ENCODE measurements at regions not wholly inside any gene's neighbourhood (a gene's known extent, or its start where the extent isn't known, plus 50 kb on each side); places are given as distances from the start of the nearest gene placed in this dataset.
"Not testable (repeated sequence)": the region's sequence is repeated elsewhere in the genome, so short reads cannot be mapped to it uniquely, and the experiment has no call there.

DNA sequence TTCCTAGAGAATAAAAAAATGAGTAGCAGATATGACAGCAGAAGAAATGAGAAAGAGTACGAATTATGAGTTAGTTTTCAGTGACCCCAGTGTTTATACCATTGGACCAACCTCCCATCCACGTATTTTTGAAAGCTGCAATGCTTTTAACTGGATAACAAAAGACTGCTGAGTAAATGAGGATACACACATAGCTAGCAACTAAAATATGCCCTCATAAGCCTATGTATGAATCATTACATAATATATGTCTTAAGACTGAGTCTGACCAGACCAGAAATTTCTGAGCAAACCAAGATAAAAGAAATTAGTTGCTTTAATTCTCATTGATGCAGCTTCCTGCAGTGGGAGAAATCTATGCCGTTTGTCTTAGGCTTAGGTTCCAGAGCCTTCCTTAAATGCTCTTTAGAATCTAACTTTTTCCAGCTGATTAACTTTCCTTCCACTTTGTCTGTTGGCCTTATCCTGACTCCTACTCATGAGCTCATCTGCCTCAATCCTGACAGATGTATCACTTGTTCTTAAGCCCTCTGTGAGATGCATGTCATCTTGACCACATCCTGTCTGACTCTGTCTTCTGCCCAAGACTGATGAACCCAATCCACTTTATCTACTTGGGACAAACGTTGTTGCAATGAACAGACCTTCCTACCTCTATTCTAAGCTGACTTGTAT is 301.4 kb upstream of the AADAT start:
- DNase-seq, result no peak

DNA sequence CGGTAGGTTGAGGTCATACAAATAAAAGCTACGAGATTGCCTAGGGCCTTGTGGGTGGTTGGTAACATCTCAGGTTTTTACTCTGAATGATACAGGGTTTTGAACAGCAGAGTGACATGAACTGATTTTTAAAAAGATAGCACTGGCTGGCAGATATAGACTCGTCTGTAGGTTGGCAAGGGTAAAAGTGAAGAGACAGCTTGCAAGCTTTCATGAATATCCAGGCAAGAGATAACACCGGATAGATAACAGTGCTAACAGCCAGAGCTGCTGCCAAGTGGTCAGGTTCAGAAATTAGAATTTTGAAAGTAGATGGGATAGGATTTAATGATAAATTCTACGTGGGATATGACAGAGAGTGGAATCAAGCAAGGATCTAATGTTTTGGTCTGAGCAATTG is 299.7 kb upstream of the AADAT start:
- DNase-seq, result no peak

DNA sequence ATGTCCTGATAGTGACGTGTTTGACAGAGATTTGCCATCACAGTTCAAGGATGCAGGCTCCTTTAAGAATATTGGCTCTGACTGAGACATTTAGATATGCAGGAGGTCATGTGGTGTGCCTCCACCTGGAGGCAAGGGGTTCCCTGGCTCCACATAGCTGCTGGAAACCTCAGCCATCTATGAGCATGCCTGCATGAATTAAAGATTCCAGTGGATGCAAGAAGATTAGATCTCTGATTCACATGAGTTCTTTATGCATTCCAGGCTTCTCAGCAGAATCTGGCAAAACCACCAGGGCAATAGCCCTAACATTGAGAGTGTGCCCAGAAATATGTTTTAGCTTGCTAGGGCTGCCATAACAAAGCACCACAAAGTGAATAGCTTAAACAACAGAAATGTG is 298.5 kb upstream of the AADAT start:
- DNase-seq, result no peak

DNA sequence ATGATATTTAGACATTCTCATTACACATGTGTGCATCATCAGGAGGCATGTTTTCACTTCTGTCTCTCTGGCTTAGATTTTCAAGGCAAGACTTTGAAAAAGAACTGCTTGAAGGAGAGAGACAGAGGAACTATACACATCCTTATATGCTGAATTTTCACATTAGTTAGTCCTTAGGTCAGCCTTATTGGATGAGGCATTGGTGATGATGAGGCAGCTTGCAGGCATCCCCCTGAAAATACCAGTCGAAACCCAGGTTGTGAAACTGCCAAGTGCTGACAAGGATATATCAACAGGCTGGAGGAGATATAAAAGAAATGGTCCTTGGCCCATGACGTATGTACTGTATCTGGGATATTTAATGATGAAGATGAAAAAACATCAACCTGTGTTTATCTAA is 297.2 kb upstream of the AADAT start:
- DNase-seq, result no peak

DNA sequence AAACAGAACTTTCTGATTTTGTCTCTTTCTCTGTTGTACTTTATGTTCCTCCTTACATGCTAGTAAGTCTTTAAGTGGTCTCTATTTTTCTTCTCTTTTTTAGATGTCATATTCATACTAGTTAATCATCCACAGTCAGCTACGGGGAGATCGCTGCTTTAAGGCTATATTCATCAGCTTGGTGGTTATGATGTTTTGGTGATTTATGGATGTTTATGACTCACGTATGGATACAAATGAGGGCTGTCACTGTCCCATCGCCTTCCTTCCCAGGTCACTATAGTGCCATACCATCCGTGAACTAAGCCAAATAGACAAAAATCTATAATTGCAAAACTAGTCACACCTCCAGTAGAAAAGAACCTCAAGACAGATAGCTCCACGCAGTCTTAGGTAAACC is 296.8 kb upstream of the AADAT start:
- no peak for DNase-seq

DNA sequence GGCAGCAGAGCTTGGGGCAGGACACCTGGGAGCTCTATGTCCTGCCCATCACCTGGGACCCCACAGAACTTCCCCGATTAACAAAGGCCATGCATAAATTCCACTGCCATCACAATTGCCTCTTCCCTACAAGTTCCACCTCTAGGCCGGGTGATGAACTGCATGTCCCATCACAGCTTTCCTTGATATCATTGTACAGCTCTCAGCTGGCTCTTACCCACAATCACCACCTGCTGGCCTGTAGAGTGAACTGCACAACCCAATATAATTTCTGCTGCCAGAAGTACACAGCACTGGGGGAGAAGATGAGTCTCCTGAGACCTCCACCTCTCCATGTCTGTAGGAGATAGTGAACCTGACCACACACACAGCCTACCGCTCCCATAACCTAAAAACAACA is 285.0 kb upstream of the AADAT start:
- DNase-seq, result peak; percentile 81

DNA sequence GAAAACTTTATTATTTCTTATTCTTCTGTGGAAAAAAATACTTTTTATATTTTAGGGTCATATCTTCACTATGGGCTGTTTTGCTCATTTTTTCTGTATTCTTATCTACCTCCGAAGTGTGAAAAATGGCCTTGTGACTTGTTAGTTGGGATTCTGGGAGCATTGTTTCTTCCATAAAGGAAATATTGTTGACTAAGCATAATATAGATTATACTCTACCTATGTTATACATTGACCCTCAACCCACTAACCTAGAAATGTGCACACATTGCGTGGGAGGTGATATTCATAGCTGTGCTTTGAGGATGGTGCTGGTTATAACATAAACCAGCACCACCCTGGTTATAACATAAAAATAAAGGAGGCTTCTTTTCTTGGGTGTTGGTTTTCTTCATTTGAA is 259.2 kb upstream of the AADAT start:
- no peak for DNase-seq

DNA sequence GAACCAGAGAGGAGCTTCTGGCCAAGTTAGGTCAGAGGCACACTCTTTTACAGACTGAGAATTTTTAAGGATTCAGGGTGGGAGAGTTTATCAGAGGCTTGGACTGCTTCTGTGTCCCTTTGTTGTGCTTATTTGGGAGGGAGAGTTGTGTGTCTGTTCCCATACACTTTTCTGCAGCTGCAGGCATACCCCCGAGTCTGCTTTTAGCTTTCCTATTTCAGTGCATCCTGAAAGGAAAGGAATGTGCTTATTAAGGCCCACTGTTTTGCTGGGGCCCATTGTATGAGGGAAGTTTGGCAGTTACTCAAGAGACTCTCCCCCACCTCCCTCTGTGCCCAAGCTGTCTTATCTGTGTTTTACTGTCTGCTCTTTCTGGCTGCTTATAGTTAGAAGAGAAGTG is 257.4 kb upstream of the AADAT start:
- DNase-seq, result not testable (repeated sequence)

DNA sequence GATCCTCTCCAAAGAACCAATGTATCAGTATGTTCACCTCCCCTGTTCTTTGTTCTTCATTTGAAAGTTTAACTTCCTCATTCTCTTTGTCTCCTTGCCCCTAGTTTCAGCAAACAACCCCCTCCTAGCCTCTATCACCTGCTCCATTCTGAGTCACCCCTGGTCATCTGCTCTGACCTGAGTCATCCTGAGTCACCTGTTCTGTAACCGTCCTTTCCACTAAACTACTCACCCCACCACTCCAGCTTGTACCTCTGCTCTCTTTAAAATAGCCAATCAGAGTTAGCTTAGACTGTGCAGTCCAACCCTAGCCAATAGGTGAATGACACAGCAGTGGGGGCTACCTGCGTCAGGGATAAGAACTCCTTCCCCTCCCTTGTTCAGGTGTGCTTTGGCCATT is 249.8 kb upstream of the AADAT start:
- peak; percentile 64 for DNase-seq

DNA sequence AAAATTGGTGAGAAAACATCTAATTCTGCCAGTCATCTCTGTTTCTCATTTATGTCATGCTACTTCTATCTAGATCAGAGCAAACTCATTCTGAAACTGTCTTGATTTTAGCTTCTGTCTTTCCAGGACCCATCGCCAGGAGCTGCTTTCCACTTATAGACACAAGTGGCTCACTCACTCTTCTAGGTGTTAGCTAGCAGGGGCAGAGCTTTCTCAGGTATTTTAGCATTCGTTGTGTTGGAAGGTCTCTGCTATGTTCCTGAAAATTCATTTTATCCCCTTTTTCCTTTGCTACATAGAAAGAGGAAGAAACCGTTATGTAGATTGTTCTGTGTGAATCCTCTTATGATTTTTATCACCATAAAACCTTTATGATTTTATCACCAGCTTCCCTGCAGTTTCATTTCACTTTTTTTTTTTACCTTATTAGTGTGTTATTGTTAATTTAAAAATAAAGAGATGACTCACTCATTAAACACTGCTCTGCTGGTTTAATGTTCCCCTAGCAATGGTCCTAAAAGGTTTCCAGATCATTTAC is 246.6 kb upstream of the AADAT start:
- peak; percentile 29 for DNase-seq

DNA sequence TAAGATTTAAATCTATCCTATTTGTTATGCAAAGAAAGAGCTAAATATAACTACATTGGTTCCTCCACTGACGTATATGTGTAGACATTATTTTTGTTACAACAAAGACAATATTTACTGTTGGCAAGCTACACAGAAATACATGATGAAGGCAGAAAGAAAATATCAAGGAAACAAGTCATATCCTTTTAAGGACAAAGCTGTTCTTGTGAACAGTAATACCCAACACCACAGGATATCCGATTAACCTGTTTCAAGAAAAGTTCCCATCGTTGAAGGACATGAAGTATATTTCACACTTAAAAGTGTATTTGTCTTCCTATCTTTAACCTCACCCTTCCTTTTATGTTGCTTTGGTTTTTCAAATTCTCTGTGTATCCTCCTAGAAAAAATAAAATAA is 235.8 kb upstream of the AADAT start:
- no peak for DNase-seq

DNA sequence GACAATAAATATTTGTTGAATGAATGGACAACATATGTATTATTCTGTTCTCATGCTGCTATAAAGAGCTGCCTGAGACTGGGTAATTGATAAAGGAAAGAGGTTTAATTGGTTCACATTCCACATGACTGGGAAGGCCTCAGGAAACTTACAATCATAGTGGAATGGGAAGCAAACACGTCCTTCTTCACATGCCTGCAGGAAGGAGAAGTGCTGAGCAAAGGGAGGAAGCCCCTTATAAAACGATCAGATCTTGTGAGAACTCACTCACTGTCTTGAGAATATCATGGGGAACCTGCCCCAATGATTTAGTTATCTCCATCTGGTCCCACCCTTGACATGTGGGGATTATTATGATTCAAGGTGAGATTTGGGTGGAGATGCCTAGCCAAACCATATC is 233.9 kb upstream of the AADAT start:
- no peak for DNase-seq

DNA sequence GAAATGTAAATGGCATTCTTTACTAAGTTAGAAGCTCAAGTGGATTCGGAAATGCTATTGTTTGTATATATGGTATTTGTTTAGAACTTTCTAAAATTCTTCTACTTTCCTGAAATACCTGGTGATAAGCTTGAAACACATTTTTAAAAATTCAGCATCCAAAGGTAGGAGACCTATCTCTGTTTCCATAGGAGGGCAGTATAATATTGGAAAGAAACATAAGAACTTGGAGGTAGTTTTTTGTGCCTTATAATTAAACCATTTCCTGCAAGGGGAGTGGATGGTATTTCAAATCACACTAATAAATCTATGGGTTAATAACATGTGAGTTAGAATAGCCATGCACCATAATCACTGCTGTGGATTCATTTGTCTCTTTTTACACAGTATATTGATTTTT is 217.4 kb upstream of the AADAT start:
- no peak for DNase-seq

DNA sequence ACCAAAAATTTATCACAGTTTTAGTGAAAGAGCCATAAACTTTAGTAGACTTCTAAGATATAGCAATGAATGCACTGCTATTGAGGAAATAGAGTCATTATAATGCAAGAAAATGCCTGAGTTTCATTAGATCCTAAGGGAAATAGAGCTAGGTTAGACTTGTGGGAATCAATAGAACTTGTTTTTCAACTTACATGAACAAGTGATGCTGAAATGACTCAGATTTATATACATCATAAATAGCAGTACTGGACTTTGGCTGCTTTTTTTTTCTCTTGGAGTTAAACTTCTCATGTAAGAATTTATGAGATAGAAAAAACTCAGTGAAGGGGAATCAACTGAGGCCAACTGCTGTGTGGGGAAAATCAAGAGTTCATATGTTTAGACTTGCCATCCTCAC is 216.5 kb upstream of the AADAT start:
- peak; percentile 13 for DNase-seq

DNA sequence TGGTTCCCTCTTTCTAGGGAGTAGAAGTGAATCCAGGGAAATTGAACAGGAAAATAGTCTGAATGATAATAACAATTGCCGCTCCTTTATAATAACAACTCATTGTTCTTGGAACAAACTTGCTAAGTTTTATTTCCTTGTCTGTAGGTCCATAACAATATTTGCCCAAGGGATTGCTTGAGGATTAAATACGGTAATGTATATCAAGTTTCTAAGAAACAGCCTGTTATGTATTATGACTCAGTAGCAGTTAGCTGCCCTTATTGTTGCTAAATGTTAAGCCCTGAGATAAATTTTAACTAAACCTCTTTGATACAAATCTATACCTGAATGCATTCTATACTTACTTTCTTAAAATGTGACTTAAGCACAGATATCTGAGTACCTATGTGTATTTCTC is 215.9 kb upstream of the AADAT start:
- peak; percentile 13 for DNase-seq

DNA sequence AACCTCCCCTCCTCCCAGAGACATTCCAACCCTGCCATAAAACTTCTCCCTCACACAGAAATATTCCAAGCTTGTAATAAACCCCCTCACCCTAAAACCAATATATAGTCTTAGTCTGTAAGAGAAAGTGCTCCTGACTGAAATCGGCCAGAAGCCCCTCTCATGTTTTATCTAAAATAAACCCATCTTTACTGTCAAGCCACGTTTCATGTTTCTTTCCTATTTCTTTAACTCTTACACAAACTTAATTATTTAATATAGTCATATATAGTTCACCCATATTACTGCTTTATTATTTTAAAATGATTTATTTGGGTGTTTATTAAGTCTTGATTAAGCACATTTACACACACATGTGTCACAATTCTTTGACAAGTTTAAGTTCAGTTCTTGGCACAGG is 191.3 kb upstream of the AADAT start:
- no peak for DNase-seq

DNA sequence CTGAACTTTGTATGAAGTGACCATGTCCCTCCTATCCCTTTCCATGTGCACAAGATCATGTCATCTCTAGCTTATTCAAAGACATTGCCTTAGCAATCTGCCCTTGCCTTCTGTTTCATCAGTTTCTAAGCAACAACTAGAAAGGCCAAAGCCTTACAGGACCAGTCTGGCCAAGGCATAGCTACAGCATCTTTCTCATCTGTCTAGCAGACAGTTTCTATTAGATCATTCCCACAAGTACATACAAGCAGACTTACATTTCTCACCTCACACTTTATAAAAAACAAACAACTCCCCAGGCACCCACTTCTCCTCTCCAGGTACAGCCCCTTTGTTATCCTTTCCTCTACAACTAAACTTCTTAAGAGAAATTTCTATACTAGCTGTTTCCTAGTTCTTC is 188.7 kb upstream of the AADAT start:
- DNase-seq, result no peak

DNA sequence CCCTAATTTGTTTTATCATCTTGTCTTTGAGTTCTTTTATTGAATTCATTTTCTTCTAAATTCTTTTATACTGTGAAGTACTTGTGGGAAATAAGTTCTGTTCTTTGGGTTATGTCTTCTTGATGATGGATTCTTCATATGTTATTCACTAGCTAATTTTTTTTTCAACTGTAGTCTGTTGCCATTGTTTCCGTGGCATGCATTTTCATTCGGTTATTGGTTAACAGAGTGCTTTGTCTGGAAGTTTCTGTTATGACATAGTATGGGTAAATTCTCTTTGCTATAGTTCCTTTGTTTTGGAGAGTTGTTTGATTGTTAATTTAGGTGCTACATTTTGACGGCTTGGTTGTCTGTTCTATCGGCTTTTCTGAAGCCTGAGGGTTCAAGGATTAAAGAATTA is 184.9 kb upstream of the AADAT start:
- DNase-seq, result no peak

DNA sequence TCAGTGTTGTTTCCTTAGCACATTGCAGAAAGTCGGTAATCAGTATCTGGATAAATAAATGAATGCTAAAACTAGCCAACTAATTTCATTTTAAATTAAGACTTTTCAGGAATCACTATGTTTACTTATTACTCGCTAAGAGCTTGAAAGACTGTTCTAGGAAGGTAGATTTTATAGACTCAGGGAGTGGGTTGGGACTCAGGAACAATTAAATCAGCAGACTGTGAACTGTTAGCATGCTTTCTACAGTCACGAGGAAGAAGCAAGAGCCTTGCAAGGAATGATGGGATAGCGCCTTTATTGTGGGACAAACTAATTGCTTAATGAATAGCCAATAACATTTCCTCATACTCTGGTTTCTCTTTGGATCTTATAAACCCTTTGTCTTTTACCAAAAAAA is 183.2 kb upstream of the AADAT start:
- DNase-seq, result no peak

DNA sequence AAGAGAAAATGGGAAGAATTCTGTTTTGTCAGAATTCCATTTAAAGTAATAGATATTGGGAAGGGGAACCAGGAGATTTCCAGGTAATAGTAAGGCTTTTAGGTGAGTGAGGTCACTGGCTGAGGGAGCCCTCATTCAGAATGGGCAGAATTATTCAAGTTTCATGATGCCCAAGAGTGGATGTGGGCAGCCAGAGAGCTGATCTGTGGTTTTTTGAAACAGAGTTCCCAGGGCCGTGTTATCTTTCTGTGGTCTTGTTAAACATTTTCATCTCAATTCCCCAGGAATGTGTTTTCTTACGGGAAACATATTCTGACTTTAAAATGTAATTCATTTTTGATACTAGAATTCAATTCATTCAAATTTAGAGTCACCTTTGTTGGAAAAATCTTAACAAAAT is 182.0 kb upstream of the AADAT start:
- DNase-seq, result no peak

DNA sequence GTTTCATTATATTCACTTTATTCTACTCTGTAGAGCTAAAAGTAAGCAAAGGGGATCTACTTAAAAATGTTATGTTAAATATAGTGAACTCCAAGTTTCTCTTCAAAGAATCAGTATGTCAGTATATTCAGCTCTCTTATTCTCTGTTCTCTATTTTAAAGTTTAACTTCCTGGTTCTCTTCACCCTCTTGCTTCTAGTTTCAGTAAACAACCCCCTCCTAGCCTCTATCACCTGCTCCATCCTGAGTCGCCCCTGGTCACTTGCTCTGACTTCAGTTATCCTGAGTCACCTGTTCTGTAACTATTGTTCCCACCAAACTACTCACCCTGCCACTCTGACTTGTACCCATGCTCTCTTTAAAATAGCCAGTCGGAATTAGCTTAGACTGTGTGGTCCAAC is 180.9 kb upstream of the AADAT start:
- peak; percentile 3 for DNase-seq

DNA sequence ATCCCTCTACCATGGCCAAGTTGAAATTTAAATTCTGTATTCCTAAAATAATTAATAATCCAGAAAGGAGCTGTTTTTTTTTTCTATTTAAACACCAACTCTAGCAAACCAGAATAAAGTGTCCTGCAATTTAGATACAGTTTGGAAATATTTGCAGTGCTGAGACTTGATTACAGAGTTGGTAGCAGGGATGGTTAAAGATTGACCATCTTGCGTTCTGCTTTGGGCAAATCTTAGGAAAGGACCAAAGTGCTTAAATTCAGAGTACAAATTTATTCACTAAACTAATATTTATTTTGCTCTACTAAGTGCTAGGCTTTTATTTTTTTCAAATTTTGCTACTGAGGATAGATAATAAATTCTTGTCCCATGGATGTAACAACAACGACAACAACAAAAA is 180.2 kb upstream of the AADAT start:
- DNase-seq, result no peak

DNA sequence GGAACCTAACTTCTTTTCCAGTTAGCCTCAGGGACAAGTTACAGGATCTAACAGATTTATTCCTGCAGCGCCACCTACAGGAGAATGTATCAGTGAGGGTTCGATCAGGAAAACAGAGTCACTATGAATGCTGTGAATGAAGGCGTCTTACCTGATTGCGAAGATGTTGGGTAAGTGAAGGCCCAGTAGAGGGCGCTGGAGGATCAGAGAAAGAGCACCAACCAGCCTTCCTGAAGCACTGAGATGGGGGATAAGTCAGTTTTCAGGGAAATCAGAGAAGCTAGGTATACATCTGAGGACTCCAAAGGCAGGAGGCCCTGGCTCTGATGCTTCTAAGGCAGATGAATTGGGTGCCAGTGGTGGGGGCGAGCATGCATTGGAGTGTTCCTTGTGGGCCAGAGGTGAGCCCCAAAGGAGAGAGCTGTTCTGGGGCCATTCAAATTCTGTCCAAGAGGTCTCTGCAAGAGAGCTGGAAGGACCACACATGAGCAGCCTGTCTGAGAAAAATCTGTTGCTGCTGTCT is 169.9 kb upstream of the AADAT start:
- DNase-seq, result peak; percentile 93

DNA sequence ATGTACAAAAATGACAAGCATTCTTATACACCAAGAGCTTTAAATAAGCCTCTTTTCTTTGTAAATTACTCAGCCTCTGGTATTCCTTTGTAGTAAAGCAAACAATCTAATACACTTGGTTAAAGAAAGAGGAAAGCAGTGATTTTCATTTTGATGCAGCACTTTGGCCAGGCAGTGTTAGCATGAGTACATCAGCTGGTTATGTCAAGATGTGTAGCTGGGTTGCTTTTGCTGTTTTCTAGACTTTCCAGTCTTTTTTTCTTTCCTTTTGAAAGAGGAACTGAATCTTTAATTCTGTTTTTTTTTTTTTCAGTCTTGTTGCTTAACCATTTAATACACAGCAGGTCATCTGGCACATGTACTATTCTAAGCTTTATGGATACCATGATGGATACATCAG is 167.1 kb upstream of the AADAT start:
- DNase-seq, result no peak

DNA sequence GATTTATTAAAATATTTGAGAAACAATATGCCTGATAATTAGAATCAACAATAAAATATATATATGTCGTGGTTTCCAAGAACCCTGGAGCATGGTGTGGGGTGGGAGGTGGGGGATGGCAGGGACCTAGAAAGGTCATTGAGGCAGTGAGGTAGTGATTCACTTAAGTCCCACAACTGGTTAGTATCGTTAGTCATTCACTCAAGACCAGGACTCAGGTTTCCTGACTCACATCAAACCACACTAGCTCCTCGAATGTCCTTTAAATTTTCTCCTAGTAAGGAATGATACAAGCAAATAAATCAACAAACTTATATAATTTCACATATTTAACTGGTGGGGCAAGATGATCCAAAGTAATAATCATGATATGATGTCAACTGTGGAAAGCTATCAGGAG is 158.8 kb upstream of the AADAT start:
- no peak for DNase-seq

Measured in DMS53 (cell line).